ENCODE measurements at regions not wholly inside any gene's neighbourhood (a gene's known extent, or its start where the extent isn't known, plus 50 kb on each side); places are given as distances from the start of the nearest gene placed in this dataset.

DNA sequence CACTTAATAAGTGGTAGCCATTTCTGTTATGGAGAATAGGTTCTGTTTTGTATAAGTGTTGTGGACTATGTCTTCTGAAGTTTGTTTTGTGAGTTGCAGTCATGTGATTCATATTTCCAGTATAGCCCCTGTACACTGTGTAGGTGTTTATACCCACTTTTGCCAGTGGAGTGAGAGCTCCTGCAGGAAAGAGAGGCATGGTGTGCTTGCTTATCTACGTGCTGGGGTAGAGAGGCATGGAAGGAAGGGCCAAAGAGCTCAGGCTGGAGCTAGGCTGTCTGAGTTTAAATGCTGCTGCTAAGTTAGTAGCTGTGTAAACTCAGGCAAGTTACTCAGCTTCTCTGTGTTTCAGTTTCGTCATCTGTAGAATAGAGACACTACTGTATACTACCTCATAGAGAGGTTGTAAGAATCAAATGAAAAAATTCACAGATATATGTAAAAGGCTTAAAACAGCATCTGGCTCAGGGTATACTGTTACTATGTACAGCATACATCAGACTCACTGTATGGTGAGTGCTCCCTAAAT lies 88.2 kb upstream of the SLC38A2 start:
- Histone ChIP-seq H3K4me3 (ENCODE audit: low read depth, low read length) (no peak overlapping the region), H3K9me3 (ENCODE audit: control insufficient read depth, insufficient read depth, low read length) (no peaks in the 10 kb centered on the region), H3K27ac (ENCODE audit: low read depth, low read length) (no peak overlapping the region), H3K27me3 (ENCODE audit: control insufficient read depth, insufficient read depth, low read length) (no peaks in the 10 kb centered on the region), H3K4me1 (ENCODE audit: control insufficient read depth, insufficient read depth, low read length) (no peaks in the 10 kb centered on the region), H3K36me3 (ENCODE audit: control insufficient read depth, insufficient read depth, low read length) (no peaks in the 10 kb centered on the region)
- WGBS (ENCODE audit: insufficient coverage) = 50% methylated on average over 1 of the region's 2 CpGs
- no peak for DNase-seq (ENCODE audit: low read depth in 4 of 6, low spot score in 6 of 6)

DNA sequence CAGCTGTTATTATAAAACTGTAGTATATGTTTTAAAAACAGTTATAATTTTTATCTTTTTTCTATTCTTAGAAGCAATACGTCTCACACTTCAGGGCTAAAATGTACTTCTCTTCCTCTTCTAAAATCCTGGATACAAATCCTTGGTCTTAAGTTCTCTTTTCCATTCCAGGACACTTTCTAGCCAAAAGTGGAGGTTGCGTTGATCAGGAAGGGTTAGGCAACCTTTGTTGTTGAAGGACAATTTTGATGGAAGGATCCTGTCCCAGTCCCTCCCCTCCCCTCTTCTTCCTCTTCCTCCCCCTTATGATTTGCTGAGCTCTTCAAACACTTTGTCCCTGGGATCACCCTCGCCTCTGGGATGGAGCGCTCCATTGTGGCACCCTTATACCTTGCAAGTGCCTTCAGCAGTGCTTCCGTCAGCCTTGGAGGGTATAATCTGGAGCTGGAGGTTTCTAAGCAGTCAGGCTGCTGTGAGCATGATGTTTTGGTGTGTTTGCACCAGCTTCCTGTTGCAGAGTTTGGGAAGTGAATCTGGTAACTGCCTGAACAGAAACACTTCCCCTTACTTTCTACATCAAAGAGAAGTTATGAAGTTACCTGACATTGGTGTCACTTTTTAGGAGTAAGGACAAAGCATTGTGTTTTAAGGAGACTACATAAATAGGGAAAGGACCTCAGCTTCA lies 87.4 kb upstream of the SLC38A2 start:
- Histone ChIP-seq H3K4me3 (ENCODE audit: low read depth, low read length) (no peak overlapping the region), H3K4me1 (ENCODE audit: control insufficient read depth, insufficient read depth, low read length) (no peaks in the 10 kb centered on the region), H3K9me3 (ENCODE audit: control insufficient read depth, insufficient read depth, low read length) (no peaks in the 10 kb centered on the region), H3K36me3 (ENCODE audit: control insufficient read depth, insufficient read depth, low read length) (no peaks in the 10 kb centered on the region), H3K27ac (ENCODE audit: low read depth, low read length) (no peak overlapping the region), H3K27me3 (ENCODE audit: control insufficient read depth, insufficient read depth, low read length) (no peaks in the 10 kb centered on the region)
- DNase-seq (ENCODE audit: low read depth in 4 of 6, low spot score in 6 of 6) = no peak
- WGBS (ENCODE audit: insufficient coverage) = no CpG with 5 or more reads among the region's 5 CpGs

DNA sequence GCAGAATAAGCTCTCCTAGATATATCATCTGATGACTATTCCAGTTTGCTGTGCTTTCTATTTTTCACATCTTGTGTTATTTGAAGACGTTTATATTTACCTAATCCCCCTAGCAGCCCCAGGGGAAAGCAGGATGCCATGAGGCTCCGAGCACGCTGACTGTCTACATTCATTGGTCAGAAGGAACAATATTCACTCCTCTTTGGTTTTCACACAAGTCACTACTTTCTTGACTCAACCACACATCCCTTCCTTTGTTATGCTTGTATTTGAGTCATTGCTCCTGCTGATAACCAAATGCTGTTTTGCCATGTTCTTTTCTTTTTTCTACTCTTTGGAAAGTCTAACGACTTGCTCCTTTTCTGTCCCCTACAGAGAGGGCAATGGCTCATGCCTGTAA lies 86.5 kb upstream of the SLC38A2 start:
- WGBS (ENCODE audit: insufficient coverage) = 73% methylated on average over 3 of the region's 4 CpGs
- H3K4me3 ChIP-seq (ENCODE audit: low read depth, low read length) = no peak overlapping the region
- H3K4me1 ChIP-seq (ENCODE audit: control insufficient read depth, insufficient read depth, low read length) = no peaks in the 10 kb centered on the region

DNA sequence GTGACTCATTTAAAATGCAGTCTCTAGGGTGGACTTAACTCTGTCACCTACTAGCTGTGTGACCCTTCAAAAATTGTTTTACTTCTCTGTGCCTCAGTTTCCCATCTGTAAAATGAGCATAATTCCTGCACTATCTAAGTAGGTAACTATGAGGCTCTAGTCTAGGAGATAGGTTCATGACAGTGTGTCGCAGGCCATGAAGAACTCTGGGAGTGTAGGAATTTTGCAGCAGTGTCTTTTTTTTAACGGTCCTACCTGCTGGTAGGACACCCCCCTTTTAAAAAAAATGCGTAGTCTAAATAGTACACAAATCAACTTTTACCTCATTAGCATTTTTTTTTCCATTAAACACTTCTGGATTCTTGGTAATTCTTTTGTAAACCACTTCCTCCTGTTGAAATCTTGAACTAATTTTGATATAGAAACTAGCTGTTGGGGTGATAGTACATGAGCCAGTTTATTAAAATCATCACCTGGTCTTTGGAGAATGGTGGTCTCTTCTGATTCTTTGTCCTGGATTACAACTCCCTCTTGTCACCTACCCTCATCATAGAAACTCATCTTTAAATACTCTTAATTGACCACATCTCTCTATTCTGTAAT lies 86.0 kb upstream of the SLC38A2 start:
- no CpG with 5 or more reads among the region's 3 CpGs for WGBS (ENCODE audit: insufficient coverage)
- DNase-seq (ENCODE audit: low read depth in 4 of 6, low spot score in 6 of 6) = no peak
- no peaks in the 10 kb centered on the region for H3K4me1 ChIP-seq (ENCODE audit: control insufficient read depth, insufficient read depth, low read length)
- H3K36me3 ChIP-seq (ENCODE audit: control insufficient read depth, insufficient read depth, low read length) = no peaks in the 10 kb centered on the region
- no peaks in the 10 kb centered on the region for H3K27me3 ChIP-seq (ENCODE audit: control insufficient read depth, insufficient read depth, low read length)
- H3K4me3 ChIP-seq (ENCODE audit: low read depth, low read length) = no peak overlapping the region
- no peak overlapping the region for H3K27ac ChIP-seq (ENCODE audit: low read depth, low read length)
- no peaks in the 10 kb centered on the region for H3K9me3 ChIP-seq (ENCODE audit: control insufficient read depth, insufficient read depth, low read length)

More for the DNA sequence above, 86.5 kb upstream of the SLC38A2 start:
- no peak overlapping the region for H3K27ac ChIP-seq (ENCODE audit: low read depth, low read length)
- H3K9me3 ChIP-seq (ENCODE audit: control insufficient read depth, insufficient read depth, low read length) = no peaks in the 10 kb centered on the region
- DNase-seq (ENCODE audit: low read depth in 4 of 6, low spot score in 6 of 6) = no peak
- H3K36me3 ChIP-seq (ENCODE audit: control insufficient read depth, insufficient read depth, low read length) = no peaks in the 10 kb centered on the region
- no peaks in the 10 kb centered on the region for H3K27me3 ChIP-seq (ENCODE audit: control insufficient read depth, insufficient read depth, low read length)

DNA sequence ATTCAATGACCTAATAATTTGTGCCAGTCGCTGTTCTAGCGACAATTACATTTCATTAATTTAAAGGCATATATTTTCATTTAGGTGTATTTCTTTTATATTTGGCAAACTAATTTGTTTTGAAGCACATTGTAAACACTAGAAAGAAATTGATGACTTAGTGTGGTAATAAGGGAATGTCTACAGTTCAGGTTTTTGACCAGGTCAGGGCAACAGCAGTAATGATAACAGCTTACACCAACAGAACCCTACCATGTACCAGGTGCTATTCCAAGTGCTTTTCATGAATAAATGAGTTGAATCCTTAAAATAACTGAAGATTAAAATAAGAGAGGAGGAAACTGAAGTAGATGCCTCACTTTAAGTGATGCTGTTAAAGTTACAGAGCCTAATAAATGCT lies 85.4 kb upstream of the SLC38A2 start:
- DNase-seq (ENCODE audit: low read depth in 4 of 6, low spot score in 6 of 6) = no peak
- H3K36me3 ChIP-seq (ENCODE audit: control insufficient read depth, insufficient read depth, low read length) = no peaks in the 10 kb centered on the region
- no CpG with 5 or more reads among the region's 2 CpGs for WGBS (ENCODE audit: insufficient coverage)
- no peaks in the 10 kb centered on the region for H3K27me3 ChIP-seq (ENCODE audit: control insufficient read depth, insufficient read depth, low read length)
- no peaks in the 10 kb centered on the region for H3K9me3 ChIP-seq (ENCODE audit: control insufficient read depth, insufficient read depth, low read length)
- H3K27ac ChIP-seq (ENCODE audit: low read depth, low read length) = no peak overlapping the region
- H3K4me1 ChIP-seq (ENCODE audit: control insufficient read depth, insufficient read depth, low read length) = no peaks in the 10 kb centered on the region
- H3K4me3 ChIP-seq (ENCODE audit: low read depth, low read length) = no peak overlapping the region

DNA sequence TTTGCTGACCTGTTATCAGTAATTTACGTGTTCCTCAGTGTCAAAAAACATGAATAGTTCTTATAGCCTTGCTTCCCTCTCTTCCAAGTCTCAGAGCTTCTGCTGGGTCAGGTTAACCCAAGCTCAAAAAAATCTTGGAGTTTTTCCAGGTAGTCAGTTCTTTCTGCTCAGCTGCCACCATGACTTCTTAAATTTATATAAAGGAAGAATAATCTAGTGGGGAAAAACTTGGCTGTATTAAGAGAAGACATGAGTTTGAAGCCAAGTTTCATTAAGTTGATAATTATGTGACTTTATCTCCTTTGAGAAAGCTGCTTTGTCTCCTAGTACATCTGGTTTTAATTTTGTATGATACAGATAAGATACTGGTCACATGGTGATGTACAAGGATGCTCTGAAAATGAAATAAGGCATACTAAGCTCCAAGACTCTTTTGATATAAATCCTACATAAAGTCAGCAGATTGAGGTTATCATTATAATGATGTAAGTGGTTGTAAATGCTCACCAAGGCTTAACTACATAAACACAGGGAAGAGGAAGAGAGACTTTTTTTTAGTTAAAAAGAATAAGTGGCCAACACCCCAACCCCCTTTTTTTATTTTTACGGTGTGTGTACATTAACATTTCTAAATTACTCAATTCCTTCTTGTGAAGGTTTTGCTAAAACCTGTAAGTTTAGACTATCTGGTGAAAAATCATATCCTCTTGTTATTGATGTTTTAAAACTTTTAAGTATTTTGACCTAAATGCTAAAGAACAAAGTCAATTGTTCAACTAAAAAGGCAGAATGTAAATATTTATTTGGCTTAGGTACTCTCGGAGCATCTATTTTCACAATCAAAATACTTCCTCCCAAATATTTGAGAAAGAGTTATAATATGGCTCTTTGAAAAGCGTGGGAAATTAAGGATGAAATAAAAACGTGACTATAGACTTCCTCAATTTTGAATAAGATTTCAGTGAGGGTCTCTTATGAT lies 84.1 kb upstream of the SLC38A2 start:
- H3K4me3 ChIP-seq (ENCODE audit: low read depth, low read length) = no peak overlapping the region
- no peak overlapping the region for H3K27ac ChIP-seq (ENCODE audit: low read depth, low read length)
- no peaks in the 10 kb centered on the region for H3K4me1 ChIP-seq (ENCODE audit: control insufficient read depth, insufficient read depth, low read length)
- no peak for DNase-seq (ENCODE audit: low read depth in 4 of 6, low spot score in 6 of 6)
- H3K36me3 ChIP-seq (ENCODE audit: control insufficient read depth, insufficient read depth, low read length) = no peaks in the 10 kb centered on the region
- WGBS (ENCODE audit: insufficient coverage) = 78% methylated on average over 1 of the region's 5 CpGs
- no peaks in the 10 kb centered on the region for H3K9me3 ChIP-seq (ENCODE audit: control insufficient read depth, insufficient read depth, low read length)
- no peaks in the 10 kb centered on the region for H3K27me3 ChIP-seq (ENCODE audit: control insufficient read depth, insufficient read depth, low read length)

DNA sequence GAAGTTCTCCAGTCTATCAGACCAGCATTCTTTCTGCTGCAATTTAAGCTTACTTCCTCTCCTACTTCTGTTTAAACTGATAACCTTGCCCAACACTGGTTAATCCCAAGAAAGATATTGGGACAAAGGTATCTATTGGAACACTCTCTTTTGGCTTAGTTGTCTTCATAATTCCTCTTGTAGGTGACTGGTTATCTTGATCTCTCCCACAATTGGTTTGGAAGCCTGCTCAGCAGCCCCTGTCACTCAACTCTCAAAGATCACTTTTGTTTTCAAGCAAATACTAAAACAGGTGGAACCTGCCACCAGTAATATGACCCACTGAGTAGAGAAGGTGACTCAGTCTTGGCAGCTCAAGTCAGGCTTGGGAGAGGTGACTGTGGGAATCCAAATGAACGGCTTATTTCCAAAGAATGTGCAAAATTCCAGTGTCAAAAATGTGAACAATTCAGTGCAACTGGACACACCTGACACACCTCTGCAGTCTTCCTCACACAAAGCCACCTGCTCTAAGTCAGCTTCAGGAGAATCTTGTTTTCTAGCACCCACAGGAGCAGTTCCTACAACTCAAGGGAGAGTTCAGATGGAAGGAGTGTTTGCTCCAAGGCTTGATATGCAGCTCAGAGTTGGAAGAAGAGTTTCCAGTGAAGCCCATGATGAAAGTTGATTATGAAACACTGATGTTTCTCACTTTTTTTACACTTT lies 83.2 kb upstream of the SLC38A2 start:
- Histone ChIP-seq H3K36me3 (ENCODE audit: control insufficient read depth, insufficient read depth, low read length) (no peaks in the 10 kb centered on the region), H3K4me1 (ENCODE audit: control insufficient read depth, insufficient read depth, low read length) (no peaks in the 10 kb centered on the region), H3K27me3 (ENCODE audit: control insufficient read depth, insufficient read depth, low read length) (no peaks in the 10 kb centered on the region), H3K9me3 (ENCODE audit: control insufficient read depth, insufficient read depth, low read length) (no peaks in the 10 kb centered on the region), H3K4me3 (ENCODE audit: low read depth, low read length) (no peak overlapping the region), H3K27ac (ENCODE audit: low read depth, low read length) (no peak overlapping the region)
- DNase-seq (ENCODE audit: low read depth in 4 of 6, low spot score in 6 of 6) = no peak
- 100% methylated on average over 1 of the region's 1 CpG for WGBS (ENCODE audit: insufficient coverage)

DNA sequence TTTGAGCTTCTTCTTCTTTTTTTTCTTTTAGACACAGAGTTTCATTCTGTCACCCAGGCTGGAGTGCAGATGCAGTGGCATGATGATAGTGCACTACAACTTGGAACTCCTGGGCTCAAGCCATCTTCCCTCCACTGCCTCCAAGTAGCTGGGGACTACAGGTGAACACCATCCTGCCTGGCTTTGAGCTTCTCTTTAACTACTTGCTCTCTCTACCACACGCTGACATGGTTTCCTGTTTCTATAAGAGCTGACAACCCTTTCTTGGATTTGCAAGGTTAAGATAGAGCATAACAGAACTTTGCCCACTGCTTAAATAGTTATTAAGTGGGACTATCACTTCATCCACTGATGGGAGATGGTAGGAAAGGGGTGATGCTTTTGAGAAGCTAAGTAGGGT lies 82.4 kb upstream of the SLC38A2 start:
- H3K4me1 ChIP-seq (ENCODE audit: control insufficient read depth, insufficient read depth, low read length) = no peaks in the 10 kb centered on the region
- H3K9me3 ChIP-seq (ENCODE audit: control insufficient read depth, insufficient read depth, low read length) = no peaks in the 10 kb centered on the region
- no peak for DNase-seq (ENCODE audit: low read depth in 4 of 6, low spot score in 6 of 6)
- H3K27me3 ChIP-seq (ENCODE audit: control insufficient read depth, insufficient read depth, low read length) = no peaks in the 10 kb centered on the region
- H3K4me3 ChIP-seq (ENCODE audit: low read depth, low read length) = no peak overlapping the region
- H3K36me3 ChIP-seq (ENCODE audit: control insufficient read depth, insufficient read depth, low read length) = no peaks in the 10 kb centered on the region
- no peak overlapping the region for H3K27ac ChIP-seq (ENCODE audit: low read depth, low read length)
- no CpG with 5 or more reads among the region's 1 CpG for WGBS (ENCODE audit: insufficient coverage)

DNA sequence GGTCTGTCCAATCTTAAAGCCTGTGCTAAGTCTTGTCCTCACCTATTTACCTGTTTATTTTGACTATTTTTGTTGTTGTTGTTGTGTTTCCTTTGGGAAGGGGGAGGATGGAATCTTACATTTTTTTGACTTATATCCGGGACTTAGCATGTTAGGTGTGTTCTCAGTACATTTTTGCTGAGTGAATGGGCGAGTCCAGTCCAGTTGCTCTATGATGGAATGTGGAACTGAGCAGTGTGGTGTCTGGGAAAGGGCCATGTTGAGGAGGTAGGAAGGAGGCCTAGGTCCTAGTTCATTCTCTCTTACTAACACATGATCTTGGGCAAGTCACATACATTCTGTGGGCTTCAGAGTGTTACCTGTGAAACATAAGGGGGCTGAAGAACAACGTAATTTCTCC lies 80.9 kb upstream of the SLC38A2 start:
- Histone ChIP-seq H3K36me3 (ENCODE audit: control insufficient read depth, insufficient read depth, low read length) (no peaks in the 10 kb centered on the region), H3K4me3 (ENCODE audit: low read depth, low read length) (no peak overlapping the region), H3K4me1 (ENCODE audit: control insufficient read depth, insufficient read depth, low read length) (no peaks in the 10 kb centered on the region), H3K9me3 (ENCODE audit: control insufficient read depth, insufficient read depth, low read length) (no peaks in the 10 kb centered on the region), H3K27me3 (ENCODE audit: control insufficient read depth, insufficient read depth, low read length) (no peaks in the 10 kb centered on the region), H3K27ac (ENCODE audit: low read depth, low read length) (no peak overlapping the region)
- no peak for DNase-seq (ENCODE audit: low read depth in 4 of 6, low spot score in 6 of 6)
- WGBS (ENCODE audit: insufficient coverage) = 89% methylated on average over 2 of the region's 3 CpGs
